Amniotic epithelial cell (primary cell): ENCODE measurements at regions not wholly inside any gene's neighbourhood (a gene's known extent, or its start where the extent isn't known, plus 50 kb on each side); places are given as distances from the start of the nearest gene placed in this dataset.
A peak's percentile ranks its signal among the peaks of the same experiment; 100 is the strongest.

ENCODE experiments used
- DNase-seq: peaks from one replicate; pipeline ENCODE4 v3.0.0-alpha.2; 2010; ENCODE audit warnings: low read depth

DNA sequence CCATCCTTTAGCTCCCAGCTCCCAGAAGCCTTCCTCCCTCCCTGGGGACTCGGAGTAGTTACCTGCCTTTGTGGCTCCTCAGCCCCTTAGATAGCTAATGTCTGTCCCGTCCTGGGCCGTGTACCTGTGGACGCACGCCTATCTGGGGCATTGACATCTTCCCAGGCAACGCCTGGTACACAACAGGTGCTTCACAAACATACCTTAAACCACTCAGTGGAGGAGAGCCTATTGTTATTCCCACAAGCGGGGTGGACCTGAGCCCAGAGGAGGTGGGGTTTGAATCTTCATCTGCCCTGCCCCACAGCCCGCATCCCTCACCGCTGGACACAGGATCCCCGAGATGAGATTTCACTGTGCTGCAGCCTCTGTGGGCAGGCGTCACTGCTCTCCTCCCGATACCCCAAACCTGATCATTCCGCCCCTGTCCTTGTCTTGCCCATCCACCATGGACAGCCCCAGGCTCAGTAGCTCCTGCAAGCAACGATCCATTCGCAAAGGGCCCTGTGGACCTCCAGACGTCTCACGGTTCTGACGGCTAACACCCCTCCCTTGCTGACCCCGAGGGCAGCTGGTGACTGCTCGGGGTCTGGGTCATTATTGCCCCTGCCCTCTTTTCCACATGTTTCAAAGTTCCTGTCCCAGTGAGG is 73.8 kb upstream of the SHISAL1 start:
- no peak for DNase-seq

GRCh38 chr22:44385781-44386180 is 73.0 kb upstream of the SHISAL1 start:
- no peak for DNase-seq

- DNase-seq, result no peak
Measured at GRCh38 chr22:44385296-44385610, 72.5 kb upstream of the SHISAL1 start.

- DNase-seq, result no peak
Measured at GRCh38 chr22:44384563-44385295, 72.0 kb upstream of the SHISAL1 start.

DNA sequence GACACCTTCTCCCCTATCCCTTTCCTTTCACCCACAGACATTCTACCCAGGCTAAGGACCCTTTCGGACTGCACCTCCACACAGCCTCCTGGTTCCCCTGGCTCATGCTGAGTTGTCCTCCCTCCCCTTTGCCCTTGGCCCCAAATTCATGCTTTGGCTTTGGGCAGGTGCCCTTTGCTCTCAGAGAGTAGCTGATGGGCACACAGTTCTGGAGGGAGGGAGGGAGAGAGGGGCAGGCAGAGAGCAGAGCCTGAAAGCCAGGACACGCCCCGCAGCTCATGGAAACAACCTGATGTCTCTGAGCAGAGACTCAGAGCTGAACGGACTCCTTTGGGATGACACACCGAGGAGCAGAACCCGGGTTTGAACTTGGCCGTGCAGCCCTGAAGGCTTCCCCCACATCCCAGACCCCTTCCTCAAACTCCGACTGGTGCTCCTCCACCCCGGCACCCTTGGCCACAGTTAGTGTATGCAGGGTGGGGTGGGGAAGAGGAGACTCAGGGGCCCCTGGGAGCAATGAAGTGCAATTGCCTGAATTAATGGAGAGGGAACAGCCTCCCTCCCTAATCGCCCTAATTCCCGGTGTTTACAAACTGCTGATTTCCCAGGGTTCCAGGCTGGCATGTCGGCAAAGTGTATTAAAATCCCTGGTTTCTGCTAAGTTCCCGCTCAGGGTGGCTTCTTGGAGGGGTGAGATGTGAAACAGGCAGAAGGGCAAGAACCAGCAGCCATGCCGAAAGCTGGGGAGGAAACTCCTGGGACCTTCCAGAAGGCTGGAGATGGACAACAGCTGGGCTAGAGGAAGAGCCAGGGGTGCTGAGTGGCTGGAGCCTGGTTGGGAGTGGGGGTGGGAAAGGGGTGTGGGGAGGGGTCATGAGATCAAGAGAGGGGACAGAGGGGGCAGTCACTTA is 71.2 kb upstream of the SHISAL1 start:
- DNase-seq, result no peak

DNA sequence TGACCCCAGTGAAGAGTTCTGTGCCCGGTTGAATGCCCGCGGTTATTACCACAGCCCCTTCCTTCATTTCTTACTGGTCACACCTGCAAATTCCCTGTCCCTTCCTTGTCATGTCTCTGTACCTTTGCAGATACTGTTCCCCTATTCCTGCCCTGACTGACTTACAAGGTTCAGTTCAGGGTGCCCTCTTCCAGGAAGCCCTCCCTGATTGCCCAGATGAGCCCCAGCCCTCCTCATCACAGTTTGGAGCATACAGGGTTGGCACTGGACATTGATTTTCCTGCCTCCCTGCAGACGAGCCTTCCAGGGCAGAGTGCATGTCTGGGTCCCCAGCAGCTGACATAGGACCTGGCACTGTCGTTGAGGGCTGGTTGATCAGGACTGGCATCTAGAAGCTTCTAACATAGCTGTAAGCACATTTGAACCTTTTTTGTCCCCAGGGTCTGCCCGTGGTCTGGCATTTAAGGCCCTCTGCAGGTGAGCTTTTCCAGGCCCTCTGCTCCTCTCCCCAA is 70.4 kb upstream of the SHISAL1 start:
- no peak for DNase-seq

- DNase-seq, result no peak
Measured at GRCh38 chr22:44382116-44383038, 69.6 kb upstream of the SHISAL1 start.

DNA sequence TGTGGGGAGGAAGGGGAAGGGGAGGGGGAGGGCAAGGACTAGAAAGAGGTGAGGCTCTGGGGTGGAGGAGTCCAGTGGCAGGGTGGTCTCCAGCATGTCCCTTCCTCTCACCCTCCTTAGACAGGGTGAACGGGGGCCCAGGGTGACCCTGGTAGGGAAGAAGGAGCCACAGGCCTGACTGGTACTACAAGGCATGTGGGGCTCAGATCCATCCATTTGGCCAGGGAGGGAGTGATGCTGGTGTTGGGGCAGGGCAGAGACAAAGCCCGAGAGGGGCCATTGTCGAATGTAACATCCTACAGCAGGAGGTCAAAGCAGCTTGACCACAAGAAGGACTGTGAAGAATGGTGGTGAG is 69.0 kb upstream of the SHISAL1 start:
- DNase-seq, result no peak

GRCh38 chr22:44380756-44381486 is 68.2 kb upstream of the SHISAL1 start:
- no peak for DNase-seq

DNA sequence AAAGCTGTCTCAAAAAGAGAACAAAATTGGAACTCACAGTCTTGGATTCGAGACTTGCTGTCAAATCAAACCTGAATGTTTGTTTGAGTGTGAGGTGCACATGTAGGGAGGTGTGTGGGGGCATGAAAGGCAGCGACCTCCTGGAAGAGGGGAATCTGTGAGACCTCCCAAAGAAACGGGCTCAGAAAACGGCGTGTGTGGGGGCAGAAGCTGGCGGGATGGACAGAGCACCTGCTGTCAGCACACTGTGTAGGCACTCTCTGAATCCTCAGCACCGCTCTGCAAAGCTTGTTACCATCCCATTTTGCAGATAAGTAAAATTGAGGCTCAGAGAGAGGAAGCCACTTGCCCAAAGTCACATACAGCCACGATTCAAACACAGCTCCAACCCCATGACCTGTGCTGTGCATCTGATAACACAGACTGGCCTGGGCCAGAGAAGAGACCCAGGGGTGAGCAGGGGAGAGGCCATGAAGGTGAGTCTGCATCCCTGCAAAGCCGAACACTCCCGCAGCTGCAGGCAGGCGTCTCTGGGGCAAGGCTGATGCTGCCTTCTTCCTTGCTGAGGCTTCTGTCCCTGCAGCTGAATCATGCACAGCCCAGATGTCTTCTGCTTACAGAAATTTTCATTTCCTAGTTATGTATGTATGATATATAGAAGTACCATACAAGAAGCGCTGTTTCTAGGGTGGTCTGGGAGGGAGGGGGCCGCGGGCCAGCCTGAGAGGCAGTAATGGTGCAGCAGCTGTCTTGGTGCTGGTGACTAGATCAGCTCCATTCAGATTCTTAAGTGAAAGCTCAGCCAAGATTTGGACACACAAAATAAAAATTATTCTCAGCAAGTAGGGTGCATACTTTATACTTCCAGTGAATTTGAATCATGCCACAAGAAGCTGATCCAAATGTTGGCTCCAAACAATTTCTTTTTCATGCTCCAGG is 67.3 kb upstream of the SHISAL1 start:
- no peak for DNase-seq

DNA sequence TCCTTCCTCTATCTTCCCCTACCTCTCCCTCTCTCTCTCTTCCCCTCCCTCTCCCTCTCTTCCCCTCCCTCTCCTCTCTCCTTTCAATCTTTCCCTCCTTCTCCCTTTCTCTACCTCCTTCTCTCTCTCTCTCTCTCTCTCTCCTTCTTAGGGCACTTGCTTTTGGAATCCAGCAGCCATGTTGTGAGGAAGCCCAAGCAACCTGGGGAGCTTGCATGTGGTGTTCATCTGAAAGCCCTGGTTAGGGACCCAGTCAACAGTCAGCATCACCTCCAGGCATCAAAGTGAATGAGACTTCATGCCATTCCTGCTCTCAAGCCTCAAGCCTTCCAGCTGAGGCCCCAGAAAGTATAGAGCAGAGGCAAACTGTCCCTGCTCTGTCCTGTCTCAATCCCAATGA is 65.6 kb upstream of the SHISAL1 start:
- no peak for DNase-seq

GRCh38 chr22:44375451-44375850 is 62.7 kb upstream of the SHISAL1 start:
- peak; percentile 4 for DNase-seq

GRCh38 chr22:44373234-44373633 is 60.5 kb upstream of the SHISAL1 start:
- DNase-seq, result no peak

GRCh38 chr22:44372611-44373010 is 59.9 kb upstream of the SHISAL1 start:
- no peak for DNase-seq

GRCh38 chr22:44371741-44372525 is 59.2 kb upstream of the SHISAL1 start:
- no peak for DNase-seq

GRCh38 chr22:44369916-44370801 is 57.4 kb upstream of the SHISAL1 start:
- no peak for DNase-seq

DNA sequence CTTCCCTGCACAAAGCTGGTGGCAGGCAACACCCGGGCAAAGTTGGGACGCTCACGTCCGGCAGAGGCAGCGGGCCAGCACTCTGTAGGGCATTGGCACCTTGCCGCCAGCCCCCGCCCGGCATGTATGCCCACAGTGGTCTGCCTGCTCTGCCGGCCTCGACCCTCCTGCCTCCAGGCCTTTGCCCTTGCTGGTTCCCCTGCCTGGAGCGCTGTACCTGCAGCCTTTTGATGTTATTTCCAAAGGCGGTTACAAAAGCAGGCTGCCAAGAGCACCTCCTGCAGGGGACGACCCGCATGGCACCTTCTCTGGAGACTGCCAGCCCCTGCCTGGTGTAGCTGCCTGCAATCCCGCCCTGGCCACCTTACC is 56.5 kb upstream of the SHISAL1 start:
- no peak for DNase-seq

DNA sequence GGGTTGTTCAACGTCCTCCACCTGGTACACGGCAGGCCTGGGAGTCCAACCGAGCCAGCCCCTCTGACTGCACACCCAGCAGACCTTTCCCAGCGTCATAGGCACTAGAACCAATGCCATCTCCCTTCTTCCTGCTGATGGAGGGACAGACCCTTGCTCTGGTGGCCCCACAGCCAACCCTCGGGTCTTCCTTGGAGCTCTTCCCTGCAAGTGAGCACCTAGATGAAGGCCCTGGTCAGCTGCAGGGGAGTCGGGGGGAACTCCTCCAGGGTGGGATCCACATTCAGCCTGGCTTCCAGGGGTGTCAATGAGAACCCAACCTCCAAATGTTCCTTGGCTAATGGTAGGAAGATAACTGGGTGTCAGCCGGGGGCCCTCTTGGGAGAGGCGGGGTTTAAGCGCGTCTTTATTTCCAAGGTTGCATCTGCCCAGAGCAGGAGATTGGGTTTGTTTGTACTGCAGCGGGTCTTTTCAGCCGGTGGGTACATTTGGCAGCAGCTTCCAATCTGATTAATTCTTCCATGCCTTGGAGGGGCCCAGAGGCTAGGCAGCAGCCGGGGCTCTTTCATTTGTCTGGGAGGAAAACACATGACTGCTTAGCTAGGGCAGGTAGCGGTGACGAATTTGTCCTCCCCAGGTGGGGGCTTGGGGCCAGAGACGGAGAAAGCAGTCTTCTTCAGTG is 56.0 kb upstream of the SHISAL1 start:
- DNase-seq, result no peak
